ENCODE measurements at regions not wholly inside any gene's neighbourhood (a gene's known extent, or its start where the extent isn't known, plus 50 kb on each side); places are given as distances from the start of the nearest gene placed in this dataset.

GRCh38 chr12:43079476-43079875 is 472.5 kb downstream of the ADAMTS20 start:
- H4K20me1 ChIP-seq (ENCODE audit: control insufficient read depth, insufficient read depth, insufficient read length) = no peaks in the 10 kb centered on the region

More at GRCh38 chr12:43079476-43079875, 472.5 kb downstream of the ADAMTS20 start:
- H2AFZ ChIP-seq (ENCODE audit: low read length) = no peak overlapping the region
- no peak overlapping the region for H4K91ac ChIP-seq (ENCODE audit: insufficient read length, low read depth, low read length)
- no peak overlapping the region for H3K9ac ChIP-seq (ENCODE audit: extremely low read depth, insufficient read length, low read length)
- no peak overlapping the region for H2BK120ac ChIP-seq (ENCODE audit: low read depth, low read length, poor library complexity, severe bottlenecking)
- no peak overlapping the region for H2BK12ac ChIP-seq (ENCODE audit: insufficient read length, low read depth, low read length)
- DNase-seq = no peak
- H4K5ac ChIP-seq (ENCODE audit: insufficient read length, low read depth, low read length) = no peak overlapping the region
- no peak overlapping the region for H3K23ac ChIP-seq (ENCODE audit: insufficient read length, low read depth, low read length)
- no peak overlapping the region for H3K56ac ChIP-seq (ENCODE audit: insufficient read length, low read depth, low read length)
- peaks cover 8 to 12% (median 12%) of the 10 kb centered on the region in 3 experiments for H3K36me3 Mint-ChIP-seq (ENCODE audit: insufficient read depth in 1 of 3, low read depth in 3 of 3)
- H3K27me3 ChIP-seq (ENCODE audit: insufficient read depth, low read length) = no peaks in the 10 kb centered on the region
- no peak overlapping the region for H3K4me3 Mint-ChIP-seq
- no peak overlapping the region for H2BK15ac ChIP-seq (ENCODE audit: low read depth, low read length)
- H3K18ac ChIP-seq (ENCODE audit: insufficient read length, low read depth, low read length) = no peak overlapping the region
- H3K79me2 ChIP-seq (ENCODE audit: insufficient read depth, low read length) = no peaks in the 10 kb centered on the region
- peaks cover 5% of the 10 kb centered on the region in 2 experiments for H3K4me1 Mint-ChIP-seq
- no peaks in the 10 kb centered on the region for H3K9me3 ChIP-seq (ENCODE audit: control insufficient read depth, low read depth, low read length)
- H4K8ac ChIP-seq (replicated peaks; ENCODE audit: insufficient read length, low read depth, low read length) = no peak overlapping the region
- H2AK5ac ChIP-seq (ENCODE audit: insufficient read length, low read length) = no peak overlapping the region
- H3K9me3 Mint-ChIP-seq = peaks cover 11 to 22% of the 10 kb centered on the region in 2 experiments
- H3K14ac ChIP-seq (ENCODE audit: insufficient read depth, low read length) = no peak overlapping the region
- no peak for TF ChIP-seq CTCF (conservative IDR thresholded peaks at IDR 0.05)
- H3K79me1 ChIP-seq (ENCODE audit: insufficient read depth, low read depth, low read length, poor library complexity, severe bottlenecking) = no peaks in the 10 kb centered on the region
- H2BK20ac ChIP-seq (ENCODE audit: low read depth, low read length, poor library complexity, severe bottlenecking) = no peak overlapping the region
- no peak overlapping the region for H3K4me2 ChIP-seq (ENCODE audit: insufficient read depth, insufficient read length, low read length)
- H3K4ac ChIP-seq (ENCODE audit: low read depth, low read length) = no peak overlapping the region
- no peaks in the 10 kb centered on the region for H3K23me2 ChIP-seq (ENCODE audit: insufficient read length, low read depth, low read length, poor library complexity, severe bottlenecking)
- no peak overlapping the region for H2BK5ac ChIP-seq (ENCODE audit: insufficient read length, low read length)
- H3K4me1 ChIP-seq (ENCODE audit: insufficient read depth, low read length) = no peaks in the 10 kb centered on the region
- no peak overlapping the region for H3K27ac Mint-ChIP-seq
- H3K27ac ChIP-seq (ENCODE audit: insufficient read length, low read depth, low read length) = no peak overlapping the region
- no peak overlapping the region for H3T11ph ChIP-seq (ENCODE audit: low read length)
- H3K27me3 Mint-ChIP-seq (ENCODE audit: low read depth) = no peaks in the 10 kb centered on the region; the same call in 1 of the 2 replicates
